Activated CD4-positive, alpha-beta memory T cell treated with anti-CD3 and anti-CD28 coated beads for 36 hours (primary cell): ENCODE measurements at regions not wholly inside any gene's neighbourhood (a gene's known extent, or its start where the extent isn't known, plus 50 kb on each side); places are given as distances from the start of the nearest gene placed in this dataset.
"Not testable (repeated sequence)": the region's sequence is repeated elsewhere in the genome, so short reads cannot be mapped to it uniquely, and the experiment has no call there.

Source experiments
- CTCF ChIA-PET: fragments of 350-600 bp; sonication (Branson Sonifier 250); formaldehyde crosslinking; loops from one replicate; lab custom pipeline; 2021; ENCODE audit warnings: antibody characterized with exemption, inconsistent platforms; lab: Charles Lee
- POLR2A ChIA-PET: fragments of 350-600 bp; sonication (Branson Sonifier 250); formaldehyde crosslinking; loops from one replicate; lab custom pipeline; 2021; ENCODE audit warnings: antibody characterized with exemption; lab: Charles Lee
- DNase-seq: peaks from one replicate; pipeline ENCODE4 v3.0.0-alpha.2; 2020
- H3K27ac Mint-ChIP-seq: one replicate; pipeline ENCODE4 v1.8.0; 2021; ENCODE audit warnings: mixed read lengths
- H3K27me3 Mint-ChIP-seq: one replicate; pipeline ENCODE4 v1.8.0; 2021; ENCODE audit warnings: mixed read lengths
- H3K36me3 Mint-ChIP-seq: one replicate; pipeline ENCODE4 v1.8.0; 2021; ENCODE audit warnings: mixed read lengths
- H3K4me1 Mint-ChIP-seq: one replicate; pipeline ENCODE4 v1.8.0; 2021; ENCODE audit warnings: low read depth, mixed read lengths
- H3K4me3 Mint-ChIP-seq: one replicate; pipeline ENCODE4 v1.8.0; 2021; ENCODE audit warnings: mild to moderate bottlenecking, mixed read lengths
- H3K9me3 Mint-ChIP-seq: one replicate; pipeline ENCODE4 v1.8.0; 2021; ENCODE audit warnings: mixed read lengths
- intact Hi-C: fragments of 100-400 bp; cut with micrococcal nuclease; formaldehyde crosslinking; loops from one replicate; pipeline ENCODE4 v1.15.1; 2023

DNA sequence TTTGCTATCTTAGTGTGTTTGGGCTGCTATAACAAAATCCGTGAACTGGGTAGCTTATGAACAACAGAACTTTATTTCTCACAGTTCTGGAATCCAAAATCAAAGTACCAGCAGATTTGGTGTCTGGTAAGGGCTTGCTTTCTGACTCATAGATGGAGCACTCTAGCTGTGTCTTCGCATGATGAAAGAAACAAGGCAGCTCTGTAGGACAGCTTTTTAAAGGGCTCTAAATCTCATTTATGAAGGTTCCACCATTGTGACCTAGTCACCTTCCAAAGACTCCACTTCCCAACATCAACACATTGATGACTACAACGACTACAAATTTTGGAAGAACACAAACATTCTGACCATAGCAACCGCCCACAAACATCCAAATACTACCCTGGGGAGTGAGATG, 158.6 kb upstream of the LCORL start:
- no peak for DNase-seq
- ChIA-PET CTCF (no interaction called here), POLR2A (no interaction called here)
- Mint-ChIP-seq H3K4me1 (no peaks in the 10 kb centered on the region), H3K27ac (no peak overlapping the region), H3K4me3 (no peak overlapping the region), H3K36me3 (no peaks in the 10 kb centered on the region), H3K27me3 (no peaks in the 10 kb centered on the region), H3K9me3 (no peaks in the 10 kb centered on the region)
- intact Hi-C loops = no loop called here

DNA sequence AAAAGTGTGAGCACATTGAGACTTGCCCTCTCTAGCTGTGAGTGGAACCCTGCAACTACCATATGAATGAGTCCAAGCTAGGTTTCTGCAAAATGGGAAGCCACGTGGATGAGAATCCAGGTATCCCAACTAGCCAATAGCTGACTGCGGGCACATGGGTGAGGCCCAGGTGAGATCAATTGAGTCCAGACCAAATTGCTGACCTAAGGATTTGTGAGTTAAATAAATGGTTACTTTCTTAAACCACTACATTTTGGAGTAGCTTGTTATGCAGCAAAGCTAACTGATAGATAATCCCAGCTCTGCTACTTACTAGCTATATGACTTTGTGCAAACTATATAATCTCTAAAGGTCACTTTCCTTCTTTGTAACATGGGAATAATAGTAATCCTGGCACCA, 150.3 kb upstream of the LCORL start:
- Mint-ChIP-seq H3K4me1 (no peaks in the 10 kb centered on the region), H3K27me3 (peaks cover 14% of the 10 kb centered on the region), H3K4me3 (no peak overlapping the region), H3K9me3 (no peaks in the 10 kb centered on the region), H3K36me3 (no peaks in the 10 kb centered on the region), H3K27ac (no peak overlapping the region)
- intact Hi-C loops = no loop called here
- CTCF ChIA-PET = no interaction called here
- POLR2A ChIA-PET = no interaction called here
- no peak for DNase-seq

DNA sequence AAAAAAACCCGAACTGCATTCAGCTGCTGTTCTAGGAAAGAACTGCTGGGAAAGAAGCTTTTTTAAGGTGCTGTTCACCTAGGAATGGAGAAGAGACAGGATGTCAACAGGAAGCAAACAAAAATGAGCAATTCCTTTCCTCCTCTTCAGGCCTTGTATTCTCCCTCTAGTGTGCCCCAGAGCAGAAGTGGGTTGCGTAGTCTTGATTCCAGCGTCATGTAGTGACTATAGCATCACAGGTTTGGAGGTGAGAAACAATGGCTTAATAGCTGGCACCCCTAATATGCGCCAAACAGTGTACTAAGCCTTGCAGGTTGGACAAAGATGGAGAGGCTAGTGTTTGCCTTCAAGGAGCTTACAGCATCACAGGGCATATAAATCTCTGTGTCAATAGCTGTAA, 146.3 kb upstream of the LCORL start:
- peaks cover 15% of the 10 kb centered on the region for H3K27me3 Mint-ChIP-seq
- ChIA-PET CTCF (no interaction called here), POLR2A (no interaction called here)
- peaks cover 2% of the 10 kb centered on the region for H3K9me3 Mint-ChIP-seq
- H3K36me3 Mint-ChIP-seq = no peaks in the 10 kb centered on the region
- no peaks in the 10 kb centered on the region for H3K4me1 Mint-ChIP-seq
- DNase-seq = no peak
- intact Hi-C loops = no loop called here
- H3K27ac Mint-ChIP-seq = no peak overlapping the region
- H3K4me3 Mint-ChIP-seq = no peak overlapping the region

DNA sequence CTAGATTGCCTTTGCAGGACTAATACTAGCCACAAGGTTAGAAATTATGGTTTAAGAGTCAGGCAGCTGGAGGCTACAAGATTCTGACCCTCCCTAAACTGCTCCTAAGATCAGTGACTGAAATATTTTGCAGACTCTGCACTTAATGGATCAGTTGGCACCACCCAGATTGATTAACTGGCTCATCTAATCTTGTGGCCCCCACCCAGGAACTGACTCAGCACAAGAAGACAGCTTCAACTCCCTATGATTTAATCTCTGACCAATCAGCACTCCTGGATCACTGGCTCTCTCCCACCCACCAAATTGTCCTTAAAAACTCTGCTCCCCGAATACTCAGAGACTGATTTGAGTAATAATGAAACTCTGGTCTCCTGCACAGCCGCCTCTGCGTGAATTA, 145.4 kb upstream of the LCORL start:
- no peak overlapping the region for H3K4me3 Mint-ChIP-seq
- ChIA-PET POLR2A (no interaction called here), CTCF (no interaction called here)
- no peak for DNase-seq
- peaks cover 15% of the 10 kb centered on the region for H3K27me3 Mint-ChIP-seq
- H3K9me3 Mint-ChIP-seq = peaks cover 5% of the 10 kb centered on the region
- no peaks in the 10 kb centered on the region for H3K36me3 Mint-ChIP-seq
- intact Hi-C loops = no loop called here
- no peaks in the 10 kb centered on the region for H3K4me1 Mint-ChIP-seq
- no peak overlapping the region for H3K27ac Mint-ChIP-seq

DNA sequence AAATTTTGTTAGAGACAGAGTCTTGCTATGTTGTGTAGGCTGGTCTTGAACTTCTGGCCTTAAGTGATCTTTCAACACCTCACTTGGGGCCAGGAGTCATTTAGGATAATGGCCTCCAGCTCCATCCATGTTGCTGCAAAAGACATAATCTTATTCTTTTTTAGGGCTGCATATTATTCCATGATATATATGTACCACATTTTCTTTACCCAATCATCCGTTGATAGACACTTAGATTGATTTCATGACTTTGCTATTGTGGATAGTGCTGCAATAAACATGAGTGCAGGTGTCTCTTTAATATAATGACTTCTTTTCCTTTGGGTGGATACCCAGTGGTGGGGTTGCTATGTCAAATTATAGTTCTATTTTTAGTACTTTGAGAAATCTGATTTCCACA, 140.9 kb upstream of the LCORL start:
- Mint-ChIP-seq H3K9me3 (peaks cover 6% of the 10 kb centered on the region), H3K4me3 (no peak overlapping the region), H3K36me3 (no peaks in the 10 kb centered on the region), H3K4me1 (no peaks in the 10 kb centered on the region), H3K27ac (no peak overlapping the region), H3K27me3 (peaks cover 2% of the 10 kb centered on the region)
- no peak for DNase-seq
- POLR2A ChIA-PET = no interaction called here
- CTCF ChIA-PET = interaction anchor here (1.2 kb wide), 1 partner anchor 11 kb away, joined by 3 read pairs; no protein-coding TSS in a partner anchor
- intact Hi-C loops = no loop called here

DNA sequence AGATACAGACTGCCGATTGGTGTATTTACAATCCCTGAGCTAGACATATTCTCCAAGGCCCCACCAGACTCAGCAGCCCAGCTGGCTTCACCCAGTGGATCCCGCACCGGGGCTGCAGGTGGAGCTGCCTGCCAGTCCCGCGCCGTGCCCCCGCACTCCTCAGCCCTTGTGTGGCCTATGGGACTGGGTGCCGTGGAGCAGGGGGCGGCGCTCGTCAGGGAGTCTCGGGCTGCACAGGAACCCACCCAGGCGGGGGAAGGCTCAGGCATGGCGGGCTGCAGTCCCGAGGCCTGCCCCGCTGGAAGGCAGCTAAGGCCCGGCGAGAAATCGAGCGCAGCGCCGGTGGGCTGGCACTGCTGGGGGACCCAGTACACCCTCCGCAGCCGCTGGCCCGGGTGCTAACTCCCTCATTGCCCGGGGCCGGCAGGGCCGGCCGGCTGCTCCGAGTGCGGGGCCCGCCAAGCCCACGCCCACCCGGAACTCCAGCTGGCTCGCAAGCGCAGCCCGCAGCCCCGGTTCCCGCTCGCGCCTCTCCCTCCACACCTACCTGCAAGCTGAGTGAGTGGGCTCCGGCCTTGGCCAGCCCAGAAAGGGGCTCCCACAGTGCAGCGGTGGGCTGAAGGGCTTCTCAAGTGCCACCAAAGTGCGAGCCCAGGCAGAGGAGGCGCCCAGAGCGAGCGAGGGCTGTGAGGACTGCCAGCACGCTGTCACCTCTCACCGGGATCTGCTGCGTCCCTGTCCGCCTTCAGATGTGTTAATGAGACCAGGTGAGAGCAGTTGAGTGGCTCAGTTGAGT, 137.8 kb upstream of the LCORL start:
- POLR2A ChIA-PET, H3K36me3 Mint-ChIP-seq, H3K9me3 Mint-ChIP-seq, DNase-seq, H3K4me1 Mint-ChIP-seq, intact Hi-C loops, H3K27ac Mint-ChIP-seq, H3K4me3 Mint-ChIP-seq, H3K27me3 Mint-ChIP-seq, CTCF ChIA-PET: not testable (repeated sequence)

DNA sequence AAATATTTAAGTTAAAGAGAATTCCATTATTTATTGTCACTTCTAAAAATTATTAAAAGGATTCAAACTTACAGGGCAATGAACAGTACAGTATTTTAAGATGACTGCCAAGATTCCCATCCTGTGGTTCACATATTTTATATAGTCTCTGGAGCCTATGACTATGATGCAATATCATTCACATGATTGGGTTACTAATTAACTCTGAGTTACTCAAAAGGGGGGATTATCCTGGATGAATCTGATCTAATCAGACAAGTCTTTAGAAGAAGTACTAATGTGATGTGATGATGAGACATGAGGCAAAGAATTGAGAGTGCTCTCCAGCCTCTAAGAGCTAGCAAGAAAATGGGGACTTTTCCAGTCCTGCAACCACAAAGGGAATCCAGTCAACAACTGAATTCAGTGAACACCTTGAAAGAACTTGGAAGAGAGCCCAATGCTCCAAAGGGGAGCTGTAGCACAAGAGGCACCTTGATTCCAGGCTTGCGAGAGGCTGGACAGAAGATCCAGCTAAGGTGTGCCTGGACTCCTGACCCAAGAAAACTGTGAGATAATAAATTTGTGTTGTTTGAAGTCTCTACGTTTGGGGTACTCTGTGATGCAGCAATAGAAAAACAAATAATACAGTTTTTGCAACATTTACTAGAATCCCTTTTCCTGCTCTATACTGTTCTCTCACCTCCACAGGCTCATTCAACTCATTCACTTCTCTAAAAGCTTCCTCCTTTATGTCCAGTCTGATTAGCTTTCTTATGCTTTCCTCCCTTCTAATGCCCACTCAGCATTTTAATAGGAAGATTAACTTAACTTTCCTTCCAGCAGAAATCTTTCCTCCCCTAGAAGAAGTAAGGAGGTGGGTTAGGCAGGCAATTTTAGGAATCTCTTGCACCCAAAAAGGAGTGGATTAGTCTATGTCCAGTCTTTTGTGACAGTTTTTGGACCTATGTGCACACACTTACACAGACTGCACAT, 133.8 kb upstream of the LCORL start:
- no peaks in the 10 kb centered on the region for H3K9me3 Mint-ChIP-seq
- DNase-seq = no peak
- H3K27me3 Mint-ChIP-seq = no peaks in the 10 kb centered on the region
- ChIA-PET CTCF (no interaction called here), POLR2A (no interaction called here)
- H3K4me1 Mint-ChIP-seq = no peaks in the 10 kb centered on the region
- intact Hi-C loops = no loop called here
- H3K36me3 Mint-ChIP-seq = no peaks in the 10 kb centered on the region
- H3K27ac Mint-ChIP-seq = no peak overlapping the region
- H3K4me3 Mint-ChIP-seq = no peak overlapping the region

DNA sequence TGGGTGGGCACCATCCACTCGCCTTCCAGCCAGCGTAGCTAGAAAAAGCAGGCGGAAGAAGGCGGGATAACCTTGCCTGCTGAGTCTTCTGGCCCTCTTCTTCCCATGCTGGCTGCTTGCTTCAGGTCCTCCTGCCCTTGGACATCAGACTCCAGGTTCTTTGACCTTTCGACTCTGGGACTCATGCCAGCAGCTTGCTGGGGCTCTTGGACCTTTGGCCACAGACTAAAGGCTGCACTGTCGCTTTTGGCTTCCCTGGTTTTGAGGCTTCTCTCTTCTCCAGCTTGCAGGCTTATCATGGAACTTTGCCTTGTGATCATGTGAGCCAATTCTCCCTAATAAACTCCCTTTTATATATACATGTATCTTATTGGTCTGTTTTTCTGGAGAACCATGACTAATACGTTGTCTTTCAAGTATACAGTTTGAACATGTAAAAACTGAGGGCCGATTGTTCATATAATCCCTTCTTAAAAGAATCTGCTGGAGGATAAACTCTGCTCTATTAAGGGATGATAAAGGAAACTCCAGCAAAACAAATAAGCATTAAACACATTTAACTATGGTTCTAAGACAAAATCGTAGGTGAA, 116.6 kb upstream of the LCORL start:
- ChIA-PET CTCF (interaction anchor here (0.5 kb wide), 1 partner anchor 11 kb away, joined by 3 read pairs; no protein-coding TSS in a partner anchor), POLR2A (no interaction called here)
- Mint-ChIP-seq H3K9me3 (no peaks in the 10 kb centered on the region), H3K4me3 (no peak overlapping the region), H3K27ac (no peak overlapping the region), H3K27me3 (peaks cover 5% of the 10 kb centered on the region), H3K36me3 (no peaks in the 10 kb centered on the region), H3K4me1 (no peaks in the 10 kb centered on the region)
- intact Hi-C loops = no loop called here
- no peak for DNase-seq

DNA sequence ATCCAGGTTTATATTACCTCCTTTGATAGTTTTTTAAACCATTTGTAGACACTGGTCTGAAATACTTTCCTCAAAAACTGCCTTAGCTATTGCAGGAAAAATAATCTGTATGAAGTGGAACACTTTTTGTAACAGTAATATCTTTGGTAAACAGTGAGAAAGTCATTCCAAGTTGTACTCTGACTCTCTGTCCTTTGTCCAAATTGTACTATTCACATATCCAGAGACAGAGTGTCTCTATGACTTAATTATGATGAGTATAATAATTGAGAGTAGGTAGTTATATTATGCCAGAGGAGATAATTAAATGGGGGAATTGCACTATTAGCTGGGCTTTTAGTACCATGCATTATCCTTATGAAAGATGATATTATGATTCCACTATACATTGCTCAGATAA, 112.6 kb upstream of the LCORL start:
- Mint-ChIP-seq H3K4me3 (no peak overlapping the region), H3K4me1 (no peaks in the 10 kb centered on the region), H3K36me3 (no peaks in the 10 kb centered on the region), H3K27me3 (peaks cover 18% of the 10 kb centered on the region), H3K9me3 (no peaks in the 10 kb centered on the region), H3K27ac (no peak overlapping the region)
- CTCF ChIA-PET = interaction anchor here (0.6 kb wide), 1 partner anchor 768 kb away, joined by 3 read pairs; no protein-coding TSS in a partner anchor
- POLR2A ChIA-PET = interaction anchor here (0.6 kb wide), 1 partner anchor 181 kb away, joined by 5 read pairs; no protein-coding TSS in a partner anchor
- no peak for DNase-seq
- intact Hi-C loops = no loop called here

DNA sequence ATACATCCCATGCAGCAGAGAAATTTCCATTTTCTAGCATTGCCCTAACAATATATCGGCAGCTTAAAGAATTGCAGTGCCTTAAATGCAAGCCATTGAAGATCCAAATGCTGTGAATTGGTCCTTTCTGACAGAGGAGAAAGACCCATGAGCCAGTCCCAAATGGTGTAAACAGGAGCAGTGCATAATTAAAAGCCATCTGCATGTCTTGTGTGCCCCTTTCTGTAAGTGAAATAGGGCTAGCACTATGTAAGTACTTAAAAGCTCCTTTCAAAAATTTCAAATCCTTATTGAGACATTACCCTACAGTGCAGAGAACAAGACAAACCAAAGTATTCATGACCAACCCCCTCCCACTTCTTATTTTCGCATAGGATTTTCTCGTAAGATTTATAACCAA, 108.7 kb upstream of the LCORL start:
- H3K4me1 Mint-ChIP-seq = no peaks in the 10 kb centered on the region
- no peaks in the 10 kb centered on the region for H3K9me3 Mint-ChIP-seq
- no peak for DNase-seq
- ChIA-PET POLR2A (interaction anchor here (0.6 kb wide), 1 partner anchor 8 kb away, joined by 3 read pairs; no protein-coding TSS in a partner anchor), CTCF (no interaction called here)
- no peak overlapping the region for H3K4me3 Mint-ChIP-seq
- no peaks in the 10 kb centered on the region for H3K36me3 Mint-ChIP-seq
- intact Hi-C loops = no loop called here
- H3K27ac Mint-ChIP-seq = no peak overlapping the region
- peaks cover 18% of the 10 kb centered on the region for H3K27me3 Mint-ChIP-seq

DNA sequence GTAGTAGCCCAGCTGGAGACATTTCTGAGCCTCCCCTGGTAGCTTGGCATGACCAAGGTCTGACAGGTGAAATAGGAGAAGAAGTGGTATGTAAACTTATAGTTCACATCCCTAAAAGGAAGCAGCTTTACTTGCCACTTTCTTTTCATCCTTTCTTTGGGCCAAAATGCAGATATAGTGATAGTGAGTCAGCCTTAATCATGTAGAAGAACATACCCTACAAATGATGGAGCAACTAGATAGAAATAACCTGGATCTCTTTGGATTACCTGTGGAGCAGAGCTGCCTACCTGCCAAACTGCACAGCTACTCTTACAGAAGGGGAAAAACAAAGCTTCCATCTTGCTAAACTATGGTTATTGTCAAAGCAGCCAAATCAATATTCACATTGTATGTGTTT, 106.7 kb upstream of the LCORL start:
- ChIA-PET POLR2A (no interaction called here), CTCF (no interaction called here)
- Mint-ChIP-seq H3K27ac (no peak overlapping the region), H3K27me3 (peaks cover 15% of the 10 kb centered on the region), H3K9me3 (no peaks in the 10 kb centered on the region), H3K4me1 (no peaks in the 10 kb centered on the region), H3K36me3 (no peaks in the 10 kb centered on the region), H3K4me3 (no peak overlapping the region)
- DNase-seq = no peak
- intact Hi-C loops = no loop called here

DNA sequence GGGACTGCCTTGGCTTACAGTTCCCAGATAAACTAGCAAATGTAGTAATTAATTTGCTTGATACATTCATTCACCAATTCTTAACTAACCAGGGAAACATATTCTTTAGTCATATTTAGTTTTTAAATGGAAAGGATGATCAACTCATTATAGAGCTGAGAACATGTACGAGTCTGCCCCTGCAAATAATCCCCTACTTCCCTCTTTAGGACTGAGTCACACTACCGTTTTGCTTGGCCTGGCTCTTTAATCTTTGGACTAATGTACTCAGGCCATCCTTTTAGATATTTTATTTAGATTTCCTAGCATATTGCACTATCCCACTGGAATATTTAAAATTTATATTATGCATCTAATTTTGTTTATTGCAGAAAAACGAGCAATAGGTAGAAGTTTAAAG, 105.5 kb upstream of the LCORL start:
- H3K4me1 Mint-ChIP-seq = no peaks in the 10 kb centered on the region
- ChIA-PET CTCF (no interaction called here), POLR2A (no interaction called here)
- no peaks in the 10 kb centered on the region for H3K9me3 Mint-ChIP-seq
- DNase-seq = no peak
- H3K27ac Mint-ChIP-seq = no peak overlapping the region
- no peak overlapping the region for H3K4me3 Mint-ChIP-seq
- no peaks in the 10 kb centered on the region for H3K36me3 Mint-ChIP-seq
- H3K27me3 Mint-ChIP-seq = peaks cover 13% of the 10 kb centered on the region
- intact Hi-C loops = no loop called here
